Sigmoid colon (tissue), 6 donors: ENCODE measurements at regions not wholly inside any gene's neighbourhood (a gene's known extent, or its start where the extent isn't known, plus 50 kb on each side); places are given as distances from the start of the nearest gene placed in this dataset.

Source experiments
- DNase-seq: peaks from one replicate; pipeline ENCODE4 v3.0.0-alpha.2; 2019
- H3K27ac ChIP-seq, 4 donors: fragments of 200-600 bp; sonication (generic); one replicate each; pipeline ENCODE4 v1.5.1; 2016 to 2019; ENCODE audit warnings: mild to moderate bottlenecking in 1 of 4
- H3K27me3 ChIP-seq, 3 donors: fragments of 200-600 bp; sonication (generic); one replicate each; pipeline ENCODE4 v1.5.1; 2019; ENCODE audit warnings: mild to moderate bottlenecking in 1 of 3
- H3K36me3 ChIP-seq, 4 donors: fragments of 200-600 bp; sonication (generic); one replicate each; pipeline ENCODE4 v1.5.1; 2016 to 2019
- H3K4me1 ChIP-seq, 4 donors: fragments of 200-600 bp; sonication (generic); one replicate each; pipeline ENCODE4 v1.5.1; 2017 to 2019
- H3K4me3 ChIP-seq, 4 donors: fragments of 200-600 bp; sonication (generic); one replicate each; pipeline ENCODE4 v1.5.1; 2017 to 2019; ENCODE audit warnings: mild to moderate bottlenecking in 2 of 4, moderate library complexity in 1 of 4
- H3K9me3 ChIP-seq, 4 donors: fragments of 200-600 bp in 3 of 4; sonication (generic) in 3 of 4; one replicate each; pipeline versions ENCODE4 v1.5.1 to v1.6.1; 2013 to 2019
- EP300 ChIP-seq, 4 donors: sonication (generic); formaldehyde crosslinking; IDR thresholded peaks; one replicate each; pipeline ENCODE4 v1.6.1; 2017; ENCODE audit warnings: antibody characterized with exemption in 4 of 4
- POLR2A ChIP-seq, 2 donors: fragments of 450-650 bp; IDR thresholded peaks; one replicate each; pipeline ENCODE4 v1.6.1; 2016; ENCODE audit warnings: antibody characterized with exemption in 2 of 2, mild to moderate bottlenecking in 2 of 2, moderate library complexity in 2 of 2
- POLR2AphosphoS5 ChIP-seq, 4 donors: sonication (generic); formaldehyde crosslinking; IDR thresholded peaks; one replicate each; pipeline ENCODE4 v1.6.1; 2017; ENCODE audit warnings: antibody characterized with exemption in 4 of 4
- WGBS, 2 donors: extraction: QIAGEN DNeasy Blood & Tissue Kit; methylation state at CpG; one replicate each; pipeline ENCODE4 v1.1.7; 2013; 5-methylcytosine and 5-hydroxymethylcytosine counted together
- intact Hi-C: fragments of 100-400 bp; cut with DNase I; formaldehyde crosslinking; loops from one replicate; pipeline ENCODE4 v1.15.1; 2023
- TF ChIP-seq, protein P1 (sequence below), 4 experiments: fragments of 450-650 bp in 3 of 4; fragments of 200-600 bp in 1 of 4; IDR thresholded peaks; one replicate each; pipeline ENCODE4 v1.5.1; 2016 to 2019; ENCODE audit warnings: antibody characterized with exemption in 4 of 4, mild to moderate bottlenecking in 3 of 4, moderate library complexity in 2 of 4
- donor health status: healthy with polysubstance abuse.
- donor health status: healthy.

DNA sequence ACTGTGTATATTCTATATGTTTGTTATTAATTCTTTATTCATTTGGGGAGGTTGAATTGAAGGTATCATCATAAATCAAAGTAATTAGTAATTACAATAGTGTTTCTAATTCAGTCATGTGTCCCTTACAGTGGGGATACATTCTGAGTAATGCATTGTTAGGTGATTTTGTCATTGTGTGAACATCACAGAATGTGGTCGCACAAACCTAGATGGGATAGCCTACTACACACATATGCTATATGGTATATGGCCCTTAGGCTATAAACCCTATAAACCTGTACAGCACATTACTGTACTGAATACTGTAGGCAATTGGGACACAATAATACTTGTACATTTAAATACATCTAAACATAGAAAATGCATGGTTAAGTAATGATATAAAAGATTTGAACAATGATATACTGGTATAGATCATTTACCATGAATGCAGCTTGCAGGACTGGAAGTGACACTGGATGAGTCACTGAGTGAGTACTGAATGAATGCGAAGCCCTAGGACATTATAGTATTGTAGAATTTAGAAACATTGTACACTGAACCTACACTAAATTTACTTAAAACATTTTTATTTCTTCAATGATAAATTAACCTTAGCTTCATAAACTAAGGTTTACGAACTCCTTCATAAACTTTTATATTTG lies 936.2 kb upstream of the CHORDC1 start:
- Histone ChIP-seq H3K4me1 (peaks cover 0 to 12% (median 9%) of the 10 kb centered on the region in 4 donors), H3K9me3 (no peaks in the 10 kb centered on the region), H3K27me3 (no peaks in the 10 kb centered on the region), H3K4me3 (no peak overlapping the region), H3K27ac (no peak overlapping the region), H3K36me3 (no peaks in the 10 kb centered on the region)
- 83 to 87% methylated on average over 3 of the region's 3 CpGs for WGBS, 2 donors
- no peak for DNase-seq
- intact Hi-C loops: no loop called here
- TF ChIP-seq, protein P1, sequence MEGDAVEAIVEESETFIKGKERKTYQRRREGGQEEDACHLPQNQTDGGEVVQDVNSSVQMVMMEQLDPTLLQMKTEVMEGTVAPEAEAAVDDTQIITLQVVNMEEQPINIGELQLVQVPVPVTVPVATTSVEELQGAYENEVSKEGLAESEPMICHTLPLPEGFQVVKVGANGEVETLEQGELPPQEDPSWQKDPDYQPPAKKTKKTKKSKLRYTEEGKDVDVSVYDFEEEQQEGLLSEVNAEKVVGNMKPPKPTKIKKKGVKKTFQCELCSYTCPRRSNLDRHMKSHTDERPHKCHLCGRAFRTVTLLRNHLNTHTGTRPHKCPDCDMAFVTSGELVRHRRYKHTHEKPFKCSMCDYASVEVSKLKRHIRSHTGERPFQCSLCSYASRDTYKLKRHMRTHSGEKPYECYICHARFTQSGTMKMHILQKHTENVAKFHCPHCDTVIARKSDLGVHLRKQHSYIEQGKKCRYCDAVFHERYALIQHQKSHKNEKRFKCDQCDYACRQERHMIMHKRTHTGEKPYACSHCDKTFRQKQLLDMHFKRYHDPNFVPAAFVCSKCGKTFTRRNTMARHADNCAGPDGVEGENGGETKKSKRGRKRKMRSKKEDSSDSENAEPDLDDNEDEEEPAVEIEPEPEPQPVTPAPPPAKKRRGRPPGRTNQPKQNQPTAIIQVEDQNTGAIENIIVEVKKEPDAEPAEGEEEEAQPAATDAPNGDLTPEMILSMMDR (IDR thresholded peaks at IDR 0.05): no peak
- TF ChIP-seq EP300 (IDR thresholded peaks at IDR 0.05) (no peak), POLR2A (IDR thresholded peaks at IDR 0.05) (no peak), POLR2AphosphoS5 (IDR thresholded peaks at IDR 0.05) (no peak)

DNA sequence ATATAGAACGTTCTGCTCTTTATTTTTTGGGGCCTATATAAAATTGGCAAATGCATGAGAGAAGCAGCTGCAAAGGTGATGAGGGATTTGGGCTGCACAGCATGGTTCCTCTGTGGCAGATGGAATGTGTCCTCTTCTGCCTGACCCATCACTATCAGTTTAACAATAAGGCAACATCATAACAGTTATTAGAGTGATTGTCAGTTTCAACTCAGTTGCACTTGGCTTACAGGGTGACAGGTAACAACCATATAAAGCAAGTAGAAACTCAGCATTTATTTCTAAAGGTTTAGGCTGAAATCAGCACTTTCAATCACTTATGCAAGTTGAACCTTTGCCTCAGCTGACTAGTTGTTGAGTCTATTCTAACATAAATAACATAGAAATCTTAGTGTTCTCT lies 935.4 kb upstream of the CHORDC1 start:
- Histone ChIP-seq H3K36me3 (no peaks in the 10 kb centered on the region), H3K27me3 (no peaks in the 10 kb centered on the region), H3K4me1 (peaks cover 0 to 5% (median 2%) of the 10 kb centered on the region in 4 donors), H3K9me3 (no peaks in the 10 kb centered on the region), H3K27ac (no peak overlapping the region), H3K4me3 (no peak overlapping the region)
- TF ChIP-seq, protein P1 (IDR thresholded peaks at IDR 0.05): no peak
- no peak for TF ChIP-seq EP300 (IDR thresholded peaks at IDR 0.05)
- no peak for TF ChIP-seq POLR2A (IDR thresholded peaks at IDR 0.05)
- TF ChIP-seq POLR2AphosphoS5 (IDR thresholded peaks at IDR 0.05): no peak
- DNase-seq: no peak
- 59% methylated on average over 1 of the region's 1 CpG for WGBS, 2 donors
- intact Hi-C loops: no loop called here

DNA sequence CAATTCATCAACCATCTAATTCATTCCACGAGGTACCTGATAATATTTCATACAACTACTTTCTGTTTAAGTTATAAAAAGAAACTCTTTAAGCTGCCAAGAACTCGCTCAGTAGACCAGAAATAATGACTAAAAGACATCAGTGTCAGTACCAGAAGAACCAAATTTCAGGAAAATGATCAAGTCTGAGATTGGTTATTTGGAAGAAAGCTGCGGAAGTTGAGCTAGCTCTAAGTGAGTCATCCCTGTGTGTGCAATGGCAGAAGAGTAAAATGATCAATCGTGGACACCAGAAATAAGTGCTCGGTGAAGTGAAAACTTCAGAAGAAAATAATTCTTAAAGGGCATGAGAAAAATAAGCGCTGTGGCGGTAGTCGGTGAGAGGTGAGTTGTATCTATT lies 933.2 kb upstream of the CHORDC1 start:
- H3K4me3 ChIP-seq: no peak overlapping the region
- no peak overlapping the region for H3K27ac ChIP-seq
- no peaks in the 10 kb centered on the region for H3K27me3 ChIP-seq
- H3K9me3 ChIP-seq: peaks cover 0 to 8% (median 2%) of the 10 kb centered on the region in 4 donors
- H3K36me3 ChIP-seq: no peaks in the 10 kb centered on the region
- WGBS, 2 donors: 80 to 85% methylated on average over 8 of the region's 8 CpGs
- no peaks in the 10 kb centered on the region for H3K4me1 ChIP-seq
- DNase-seq: no peak
- TF ChIP-seq POLR2A (IDR thresholded peaks at IDR 0.05) (no peak), EP300 (IDR thresholded peaks at IDR 0.05) (no peak), POLR2AphosphoS5 (IDR thresholded peaks at IDR 0.05) (no peak)
- TF ChIP-seq, protein P1 (IDR thresholded peaks at IDR 0.05): no peak
- intact Hi-C loops: no loop called here

DNA sequence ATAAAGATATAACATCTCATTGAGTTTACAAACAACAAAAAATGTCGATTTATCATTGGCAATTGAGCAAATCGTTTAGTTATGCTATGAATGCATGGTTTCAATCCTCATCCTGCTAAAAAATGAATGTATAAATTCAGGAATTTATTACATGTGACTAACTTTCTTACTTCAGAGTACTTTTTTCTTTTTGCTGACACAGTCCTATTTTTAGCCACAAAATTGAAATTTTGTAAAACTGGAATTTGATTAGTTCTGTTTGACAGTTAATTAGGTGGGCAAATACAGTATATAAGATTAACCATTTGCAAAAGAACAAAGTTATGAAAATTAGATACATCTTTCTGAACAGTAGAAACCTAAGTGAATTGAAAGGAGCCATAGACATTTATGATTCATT lies 925.0 kb upstream of the CHORDC1 start:
- no peaks in the 10 kb centered on the region for H3K36me3 ChIP-seq
- DNase-seq: no peak
- H3K4me1 ChIP-seq: no peaks in the 10 kb centered on the region
- no peak overlapping the region for H3K27ac ChIP-seq
- peaks cover 0 to 8% (median 2%) of the 10 kb centered on the region in 4 donors for H3K9me3 ChIP-seq
- H3K27me3 ChIP-seq: no peaks in the 10 kb centered on the region
- no peak overlapping the region for H3K4me3 ChIP-seq
- intact Hi-C loops: no loop called here
- WGBS, 2 donors: 47 to 78% methylated on average over 2 of the region's 2 CpGs
- TF ChIP-seq POLR2A (IDR thresholded peaks at IDR 0.05) (no peak), EP300 (IDR thresholded peaks at IDR 0.05) (no peak), POLR2AphosphoS5 (IDR thresholded peaks at IDR 0.05) (no peak)
- TF ChIP-seq, protein P1 (IDR thresholded peaks at IDR 0.05): no peak

DNA sequence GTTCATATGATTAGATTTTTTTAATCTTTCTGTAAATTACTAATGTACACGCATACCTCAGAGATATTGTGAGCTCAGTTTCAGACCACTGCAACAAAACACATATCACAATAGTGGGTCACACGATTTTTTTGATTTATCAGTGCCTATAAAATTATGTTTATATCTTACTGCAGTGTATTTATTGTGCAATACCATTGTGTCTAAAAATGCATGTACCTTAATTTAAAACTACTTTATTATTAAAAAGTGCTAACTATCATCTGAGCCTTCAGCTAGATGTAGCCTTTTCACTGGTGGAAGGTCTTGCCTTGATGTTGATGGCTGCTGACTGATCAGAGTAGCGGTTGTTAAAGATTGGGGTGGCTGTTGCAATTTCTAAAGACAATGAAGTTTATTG lies 918.8 kb upstream of the CHORDC1 start:
- no peak for DNase-seq
- Histone ChIP-seq H3K27me3 (no peaks in the 10 kb centered on the region), H3K4me1 (no peaks in the 10 kb centered on the region), H3K27ac (no peak overlapping the region), H3K4me3 (no peak overlapping the region), H3K36me3 (no peaks in the 10 kb centered on the region), H3K9me3 (no peaks in the 10 kb centered on the region)
- TF ChIP-seq EP300 (IDR thresholded peaks at IDR 0.05) (no peak), POLR2AphosphoS5 (IDR thresholded peaks at IDR 0.05) (no peak)
- TF ChIP-seq, protein P1 (IDR thresholded peaks at IDR 0.05): no peak
- intact Hi-C loops: no loop called here
- WGBS, 2 donors: 76 to 77% methylated on average over 3 of the region's 3 CpGs
